Hepatocyte (in vitro differentiated cells): ENCODE measurements at regions not wholly inside any gene's neighbourhood (a gene's known extent, or its start where the extent isn't known, plus 50 kb on each side); places are given as distances from the start of the nearest gene placed in this dataset.
A peak's percentile ranks its signal among the peaks of the same experiment; 100 is the strongest.

Experiments used
- DNase-seq: peaks from one replicate; pipeline ENCODE4 v3.0.0-alpha.2; 2016; ENCODE audit warnings: low spot score
- H2AFZ ChIP-seq: fragments of 200-600 bp; sonication (generic); 2 replicates; pipeline ENCODE4 v1.6.0; 2016; ENCODE audit warnings: antibody characterized with exemption, mild to moderate bottlenecking
- H3K27ac ChIP-seq: fragments of 200-600 bp; sonication (generic); 2 replicates; pipeline ENCODE4 v1.5.1; 2016; ENCODE audit warnings: mild to moderate bottlenecking
- H3K27me3 ChIP-seq: fragments of 200-600 bp; sonication (generic); 2 replicates; pipeline ENCODE4 v1.6.1; 2016
- H3K36me3 ChIP-seq: fragments of 200-600 bp; sonication (generic); replicated peaks from 2 replicates; pipeline ENCODE4 v1.5.1; 2016; ENCODE audit warnings: low read depth; ENCODE audit not compliant: insufficient read depth
- H3K4me1 ChIP-seq: fragments of 200-600 bp; sonication (generic); 2 replicates; pipeline ENCODE4 v1.5.1; 2016; ENCODE audit warnings: mild to moderate bottlenecking, moderate library complexity; ENCODE audit not compliant: insufficient read depth
- H3K4me2 ChIP-seq: fragments of 200-600 bp; sonication (generic); 2 replicates; pipeline ENCODE4 v1.6.0; 2016
- H3K4me3 ChIP-seq: fragments of 200-600 bp; sonication (generic); 2 replicates; pipeline ENCODE4 v1.5.1; 2016; ENCODE audit warnings: mild to moderate bottlenecking
- H3K79me2 ChIP-seq: fragments of 200-600 bp; sonication (generic); 2 replicates; pipeline ENCODE4 v1.6.0; 2017; ENCODE audit warnings: mild to moderate bottlenecking
- H3K9me2 ChIP-seq: fragments of 200-600 bp; sonication (generic); replicated peaks from 2 replicates; pipeline ENCODE4 v1.6.0; 2017; ENCODE audit warnings: mild to moderate bottlenecking; ENCODE audit not compliant: insufficient read depth
- H3K9me3 ChIP-seq: fragments of 200-600 bp; sonication (generic); 2 replicates; pipeline ENCODE4 v1.5.1; 2016; ENCODE audit warnings: low read depth, mild to moderate bottlenecking
- H4K20me1 ChIP-seq: fragments of 200-600 bp; sonication (generic); 2 replicates; pipeline ENCODE4 v1.6.0; 2016; ENCODE audit warnings: mild to moderate bottlenecking; ENCODE audit not compliant: insufficient read depth, poor library complexity, severe bottlenecking
- CTCF ChIP-seq: fragments of 200-600 bp; sonication (generic); IDR thresholded peaks from 2 replicates; pipeline ENCODE4 v1.5.1; 2016; ENCODE audit warnings: antibody characterized with exemption, mild to moderate bottlenecking; ENCODE audit not compliant: poor library complexity
- EZH2 ChIP-seq: fragments of 200-600 bp; sonication (generic); IDR thresholded peaks from 2 replicates; pipeline ENCODE4 v1.6.1; 2016; ENCODE audit warnings: antibody characterized with exemption, mild to moderate bottlenecking, borderline replicate concordance
- EZH2phosphoT487 ChIP-seq: fragments of 200-600 bp; sonication (generic); IDR thresholded peaks from one replicate; pipeline ENCODE4 v1.6.1; 2018; ENCODE audit warnings: antibody characterized with exemption, mild to moderate bottlenecking, low read depth, moderate library complexity; ENCODE audit not compliant: unreplicated experiment, severe bottlenecking
- WGBS: methylation state at CpG from one replicate; pipeline ENCODE4 v1.1.6; 2016; ENCODE audit warnings: low lambda C conversion rate; ENCODE audit errors: missing lambda C conversion rate; 5-methylcytosine and 5-hydroxymethylcytosine counted together

GRCh38 chr5:136424835-136425584 lies 59.7 kb upstream of the TRPC7 start:
- no peak for TF ChIP-seq EZH2
- peak; percentile 75 for TF ChIP-seq CTCF
- H2AFZ ChIP-seq = no peak overlapping the region
- no peak overlapping the region for H3K27ac ChIP-seq
- DNase-seq = peak; percentile 90
- H3K9me2 ChIP-seq = no peaks in the 10 kb centered on the region
- H3K27me3 ChIP-seq = no peaks in the 10 kb centered on the region
- H3K4me2 ChIP-seq = no peak overlapping the region
- H3K9me3 ChIP-seq = no peaks in the 10 kb centered on the region
- H3K4me1 ChIP-seq = peaks cover 6% of the 10 kb centered on the region
- H3K36me3 ChIP-seq = no peaks in the 10 kb centered on the region
- H3K4me3 ChIP-seq = no peak overlapping the region
- no peaks in the 10 kb centered on the region for H4K20me1 ChIP-seq
- WGBS = 31% methylated on average over 11 of the region's 11 CpGs
- no peaks in the 10 kb centered on the region for H3K79me2 ChIP-seq

GRCh38 chr5:136423944-136424606 lies 58.7 kb upstream of the TRPC7 start:
- H3K9me2 ChIP-seq = no peaks in the 10 kb centered on the region
- no peak overlapping the region for H3K4me2 ChIP-seq
- H3K9me3 ChIP-seq = no peaks in the 10 kb centered on the region
- no peaks in the 10 kb centered on the region for H3K27me3 ChIP-seq
- H4K20me1 ChIP-seq = no peaks in the 10 kb centered on the region
- no peak overlapping the region for H2AFZ ChIP-seq
- no peak overlapping the region for H3K4me3 ChIP-seq
- no peaks in the 10 kb centered on the region for H3K79me2 ChIP-seq
- H3K4me1 ChIP-seq = peaks cover 6% of the 10 kb centered on the region
- H3K36me3 ChIP-seq = no peaks in the 10 kb centered on the region
- no peak for DNase-seq
- H3K27ac ChIP-seq = no peak overlapping the region
- TF ChIP-seq EZH2phosphoT487 (no peak), CTCF (no peak), EZH2 (no peak)
- WGBS = 71% methylated on average over 2 of the region's 2 CpGs

GRCh38 chr5:136420168-136420898 lies 55.0 kb upstream of the TRPC7 start:
- no peak for DNase-seq
- Histone ChIP-seq H3K27ac (no peak overlapping the region), H2AFZ (no peak overlapping the region), H3K79me2 (no peaks in the 10 kb centered on the region), H3K4me2 (no peak overlapping the region), H4K20me1 (no peaks in the 10 kb centered on the region), H3K4me1 (peaks cover 2% of the 10 kb centered on the region), H3K9me2 (no peaks in the 10 kb centered on the region), H3K36me3 (no peaks in the 10 kb centered on the region), H3K9me3 (no peaks in the 10 kb centered on the region), H3K4me3 (no peak overlapping the region), H3K27me3 (no peaks in the 10 kb centered on the region)
- 40% methylated on average over 5 of the region's 5 CpGs for WGBS
- TF ChIP-seq EZH2 (no peak), CTCF (no peak), EZH2phosphoT487 (no peak)
